HepG2 (cell line): ENCODE measurements at regions not wholly inside any gene's neighbourhood (a gene's known extent, or its start where the extent isn't known, plus 50 kb on each side); places are given as distances from the start of the nearest gene placed in this dataset.

Source experiments
- FOXM1 ChIP-seq: sonication (generic); formaldehyde crosslinking; IDR thresholded peaks from 2 replicates; pipeline ENCODE4 v1.5.0; 2020; ENCODE audit warnings: missing genetic modification reagents
- GTF3A ChIP-seq: sonication (generic); formaldehyde crosslinking; conservative IDR thresholded peaks from 2 replicates; pipeline ENCODE4 v1.4.0; 2020; ENCODE audit warnings: mild to moderate bottlenecking, missing genetic modification reagents
- HDAC2 ChIP-seq: sonication (generic); formaldehyde crosslinking; IDR thresholded peaks from 2 replicates; pipeline ENCODE4 v1.4.0; 2020; ENCODE audit warnings: missing genetic modification reagents
- HNRNPL ChIP-seq: fragments of 200-400 bp; formaldehyde crosslinking; IDR thresholded peaks from 2 replicates; pipeline ENCODE4 v1.6.1; 2017; ENCODE audit warnings: mild to moderate bottlenecking, low read depth, low read length
- JUN ChIP-seq: sonication (generic); formaldehyde crosslinking; IDR thresholded peaks from 2 replicates; pipeline ENCODE4 v1.4.0; 2020; ENCODE audit warnings: mild to moderate bottlenecking, missing genetic modification reagents
- MXI1 ChIP-seq: IDR thresholded peaks from 3 replicates; pipeline ENCODE4 v1.6.1; 2012; ENCODE audit warnings: low read depth, low read length, inconsistent platforms, borderline replicate concordance
- NKX3-1 ChIP-seq: sonication (generic); formaldehyde crosslinking; IDR thresholded peaks from 2 replicates; pipeline ENCODE4 v1.5.0; 2020; ENCODE audit warnings: missing genetic modification reagents
- PATZ1 ChIP-seq: sonication (generic); formaldehyde crosslinking; IDR thresholded peaks from 2 replicates; pipeline ENCODE4 v1.4.0; 2020; ENCODE audit warnings: missing genetic modification reagents
- PHB2 ChIP-seq: fragments of 450-650 bp; IDR thresholded peaks from 2 replicates; pipeline ENCODE4 v1.6.1; 2018; ENCODE audit not compliant: partially characterized antibody
- PLSCR1 ChIP-seq: sonication (generic); formaldehyde crosslinking; IDR thresholded peaks from 2 replicates; pipeline ENCODE4 v1.5.0; 2020; ENCODE audit warnings: missing genetic modification reagents, mild to moderate bottlenecking, borderline replicate concordance
- ZNF224 ChIP-seq: sonication (generic); formaldehyde crosslinking; IDR thresholded peaks from 2 replicates; pipeline ENCODE4 v1.5.0; 2020; ENCODE audit warnings: mild to moderate bottlenecking, missing genetic modification reagents
- TF ChIP-seq, protein P1 (sequence below): sonication (generic); formaldehyde crosslinking; IDR thresholded peaks from 2 replicates; pipeline ENCODE4 v1.5.0; 2020; ENCODE audit warnings: mild to moderate bottlenecking, missing genetic modification reagents, moderate library complexity
- TF ChIP-seq, protein P2 (sequence below): sonication (generic); formaldehyde crosslinking; IDR thresholded peaks from 2 replicates; pipeline ENCODE4 v1.5.1; 2020; ENCODE audit warnings: missing genetic modification reagents, mild to moderate bottlenecking, borderline replicate concordance
- TF ChIP-seq, protein P3 (sequence below): sonication (generic); formaldehyde crosslinking; IDR thresholded peaks from 2 replicates; pipeline ENCODE4 v1.8.1; 2022; ENCODE audit warnings: low read depth, mild to moderate bottlenecking, missing genetic modification reagents

- TF ChIP-seq, protein P1, sequence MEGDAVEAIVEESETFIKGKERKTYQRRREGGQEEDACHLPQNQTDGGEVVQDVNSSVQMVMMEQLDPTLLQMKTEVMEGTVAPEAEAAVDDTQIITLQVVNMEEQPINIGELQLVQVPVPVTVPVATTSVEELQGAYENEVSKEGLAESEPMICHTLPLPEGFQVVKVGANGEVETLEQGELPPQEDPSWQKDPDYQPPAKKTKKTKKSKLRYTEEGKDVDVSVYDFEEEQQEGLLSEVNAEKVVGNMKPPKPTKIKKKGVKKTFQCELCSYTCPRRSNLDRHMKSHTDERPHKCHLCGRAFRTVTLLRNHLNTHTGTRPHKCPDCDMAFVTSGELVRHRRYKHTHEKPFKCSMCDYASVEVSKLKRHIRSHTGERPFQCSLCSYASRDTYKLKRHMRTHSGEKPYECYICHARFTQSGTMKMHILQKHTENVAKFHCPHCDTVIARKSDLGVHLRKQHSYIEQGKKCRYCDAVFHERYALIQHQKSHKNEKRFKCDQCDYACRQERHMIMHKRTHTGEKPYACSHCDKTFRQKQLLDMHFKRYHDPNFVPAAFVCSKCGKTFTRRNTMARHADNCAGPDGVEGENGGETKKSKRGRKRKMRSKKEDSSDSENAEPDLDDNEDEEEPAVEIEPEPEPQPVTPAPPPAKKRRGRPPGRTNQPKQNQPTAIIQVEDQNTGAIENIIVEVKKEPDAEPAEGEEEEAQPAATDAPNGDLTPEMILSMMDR (CRISPR knock-in tag) = no peak
- TF ChIP-seq JUN = no peak
- TF ChIP-seq HDAC2 (CRISPR knock-in tag) = no peak
- TF ChIP-seq MXI1 = no peak
- TF ChIP-seq PHB2 = no peak
- TF ChIP-seq NKX3-1 = no peak
- TF ChIP-seq PATZ1 (CRISPR knock-in tag) = no peak
- TF ChIP-seq HNRNPL = no peak
- TF ChIP-seq ZNF224 (CRISPR knock-in tag) = no peak
- TF ChIP-seq PLSCR1 (CRISPR knock-in tag) = no peak
- TF ChIP-seq GTF3A (CRISPR knock-in tag) = no peak
- TF ChIP-seq FOXM1 (CRISPR knock-in tag) = no peak
- TF ChIP-seq, protein P2, sequence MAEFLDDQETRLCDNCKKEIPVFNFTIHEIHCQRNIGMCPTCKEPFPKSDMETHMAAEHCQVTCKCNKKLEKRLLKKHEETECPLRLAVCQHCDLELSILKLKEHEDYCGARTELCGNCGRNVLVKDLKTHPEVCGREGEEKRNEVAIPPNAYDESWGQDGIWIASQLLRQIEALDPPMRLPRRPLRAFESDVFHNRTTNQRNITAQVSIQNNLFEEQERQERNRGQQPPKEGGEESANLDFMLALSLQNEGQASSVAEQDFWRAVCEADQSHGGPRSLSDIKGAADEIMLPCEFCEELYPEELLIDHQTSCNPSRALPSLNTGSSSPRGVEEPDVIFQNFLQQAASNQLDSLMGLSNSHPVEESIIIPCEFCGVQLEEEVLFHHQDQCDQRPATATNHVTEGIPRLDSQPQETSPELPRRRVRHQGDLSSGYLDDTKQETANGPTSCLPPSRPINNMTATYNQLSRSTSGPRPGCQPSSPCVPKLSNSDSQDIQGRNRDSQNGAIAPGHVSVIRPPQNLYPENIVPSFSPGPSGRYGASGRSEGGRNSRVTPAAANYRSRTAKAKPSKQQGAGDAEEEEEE (CRISPR knock-in tag) = no peak
- TF ChIP-seq, protein P3, sequence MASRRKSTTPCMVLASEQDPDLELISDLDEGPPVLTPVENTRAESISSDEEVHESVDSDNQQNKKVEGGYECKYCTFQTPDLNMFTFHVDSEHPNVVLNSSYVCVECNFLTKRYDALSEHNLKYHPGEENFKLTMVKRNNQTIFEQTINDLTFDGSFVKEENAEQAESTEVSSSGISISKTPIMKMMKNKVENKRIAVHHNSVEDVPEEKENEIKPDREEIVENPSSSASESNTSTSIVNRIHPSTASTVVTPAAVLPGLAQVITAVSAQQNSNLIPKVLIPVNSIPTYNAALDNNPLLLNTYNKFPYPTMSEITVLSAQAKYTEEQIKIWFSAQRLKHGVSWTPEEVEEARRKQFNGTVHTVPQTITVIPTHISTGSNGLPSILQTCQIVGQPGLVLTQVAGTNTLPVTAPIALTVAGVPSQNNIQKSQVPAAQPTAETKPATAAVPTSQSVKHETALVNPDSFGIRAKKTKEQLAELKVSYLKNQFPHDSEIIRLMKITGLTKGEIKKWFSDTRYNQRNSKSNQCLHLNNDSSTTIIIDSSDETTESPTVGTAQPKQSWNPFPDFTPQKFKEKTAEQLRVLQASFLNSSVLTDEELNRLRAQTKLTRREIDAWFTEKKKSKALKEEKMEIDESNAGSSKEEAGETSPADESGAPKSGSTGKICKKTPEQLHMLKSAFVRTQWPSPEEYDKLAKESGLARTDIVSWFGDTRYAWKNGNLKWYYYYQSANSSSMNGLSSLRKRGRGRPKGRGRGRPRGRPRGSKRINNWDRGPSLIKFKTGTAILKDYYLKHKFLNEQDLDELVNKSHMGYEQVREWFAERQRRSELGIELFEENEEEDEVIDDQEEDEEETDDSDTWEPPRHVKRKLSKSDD (CRISPR knock-in tag) = no peak
Measured at GRCh38 chr6:90351696-90352095, 55.1 kb upstream of the BACH2 start.
